Astrocyte of the hippocampus (primary cell): ENCODE measurements at regions not wholly inside any gene's neighbourhood (a gene's known extent, or its start where the extent isn't known, plus 50 kb on each side); places are given as distances from the start of the nearest gene placed in this dataset.

ENCODE experiments used
- DNase-seq: peaks from one replicate; pipeline ENCODE4 v3.0.0; 2011; ENCODE audit warnings: low read depth, low spot score

- DNase-seq = no peak
These were observed 54.2 kb upstream of the MLIP start for GRCh38 chr6:54057058-54057457.

- no peak for DNase-seq
These were observed 53.0 kb upstream of the MLIP start for GRCh38 chr6:54058236-54058635.

- DNase-seq = no peak
These were observed 51.6 kb upstream of the MLIP start for GRCh38 chr6:54059683-54060082.

- DNase-seq = peak; percentile 27
These were observed 51.0 kb upstream of the MLIP start for GRCh38 chr6:54060286-54060685.
